ENCODE measurements at regions not wholly inside any gene's neighbourhood (a gene's known extent, or its start where the extent isn't known, plus 50 kb on each side); places are given as distances from the start of the nearest gene placed in this dataset.

DNA sequence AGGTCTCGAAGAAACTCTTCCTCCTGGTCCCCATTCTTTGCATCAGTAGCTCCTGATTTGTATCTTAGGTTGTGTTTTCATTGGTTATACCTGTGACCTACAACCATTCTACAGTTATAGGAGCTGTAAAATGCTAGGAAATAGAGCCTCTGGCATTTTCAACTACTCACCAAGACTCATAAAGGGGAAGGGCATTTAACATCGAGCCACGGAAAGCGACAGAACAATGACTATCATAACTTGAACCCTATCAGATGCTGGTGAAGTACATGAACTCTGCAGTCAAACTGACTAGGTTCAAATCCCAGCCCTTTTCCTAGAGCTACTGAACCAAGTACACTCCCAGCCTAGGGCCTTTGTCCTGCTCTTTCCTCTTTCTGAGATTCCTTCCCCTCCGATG lies 588.0 kb downstream of the SOX6 start:
- H3K27me3 ChIP-seq (ENCODE audit: insufficient read depth, low read length, poor library complexity, severe bottlenecking) = no peaks in the 10 kb centered on the region
- no peak overlapping the region for H3K4me2 ChIP-seq (ENCODE audit: low read depth, low read length, poor library complexity, severe bottlenecking)
- no peaks in the 10 kb centered on the region for H3K79me2 ChIP-seq (ENCODE audit: insufficient read depth, low read length)
- no peaks in the 10 kb centered on the region for H3K36me3 ChIP-seq (ENCODE audit: insufficient read depth, low read length)
- no peaks in the 10 kb centered on the region for H4K20me1 ChIP-seq (ENCODE audit: insufficient read depth, low read length, poor library complexity, severe bottlenecking)
- H3K4me3 ChIP-seq (ENCODE audit: low read length, poor library complexity, severe bottlenecking) = no peak overlapping the region
- no peaks in the 10 kb centered on the region for H3K4me1 ChIP-seq (ENCODE audit: insufficient read depth, low read length, poor library complexity, severe bottlenecking)
- H3K9me3 ChIP-seq (ENCODE audit: insufficient read depth, low read depth, low read length) = no peaks in the 10 kb centered on the region
- H3K9me2 ChIP-seq (replicated peaks; ENCODE audit: low read depth, low read length) = no peaks in the 10 kb centered on the region
- TF ChIP-seq EZH2phosphoT487 (IDR thresholded peaks at IDR 0.05; ENCODE audit: borderline replicate concordance) = no peak
- no peak for TF ChIP-seq CTCF (conservative IDR thresholded peaks at IDR 0.05; ENCODE audit: low read length)
- H3K9ac ChIP-seq (ENCODE audit: low read depth, low read length, poor library complexity, severe bottlenecking) = no peak overlapping the region
- no peak overlapping the region for H2AFZ ChIP-seq (ENCODE audit: low read length)
- H3F3A ChIP-seq (ENCODE audit: low read depth) = no peaks in the 10 kb centered on the region

- Histone ChIP-seq H3K9ac (ENCODE audit: low read depth, low read length, poor library complexity, severe bottlenecking) (no peak overlapping the region), H3F3A (ENCODE audit: low read depth) (no peaks in the 10 kb centered on the region), H2AFZ (ENCODE audit: low read length) (no peak overlapping the region), H3K4me2 (ENCODE audit: low read depth, low read length, poor library complexity, severe bottlenecking) (no peak overlapping the region), H3K9me2 (replicated peaks; ENCODE audit: low read depth, low read length) (no peaks in the 10 kb centered on the region), H4K20me1 (ENCODE audit: insufficient read depth, low read length, poor library complexity, severe bottlenecking) (no peaks in the 10 kb centered on the region), H3K79me2 (ENCODE audit: insufficient read depth, low read length) (no peaks in the 10 kb centered on the region), H3K4me3 (ENCODE audit: low read length, poor library complexity, severe bottlenecking) (no peak overlapping the region), H3K36me3 (ENCODE audit: insufficient read depth, low read length) (no peaks in the 10 kb centered on the region), H3K9me3 (ENCODE audit: insufficient read depth, low read depth, low read length) (no peaks in the 10 kb centered on the region), H3K27me3 (ENCODE audit: insufficient read depth, low read length, poor library complexity, severe bottlenecking) (no peaks in the 10 kb centered on the region), H3K4me1 (ENCODE audit: insufficient read depth, low read length, poor library complexity, severe bottlenecking) (no peaks in the 10 kb centered on the region)
- TF ChIP-seq CTCF (conservative IDR thresholded peaks at IDR 0.05; ENCODE audit: low read length) = no peak
- TF ChIP-seq EZH2phosphoT487 (IDR thresholded peaks at IDR 0.05; ENCODE audit: borderline replicate concordance) = no peak
Observed at GRCh38 chr11:15769203-15769602, 587.1 kb downstream of the SOX6 start.

DNA sequence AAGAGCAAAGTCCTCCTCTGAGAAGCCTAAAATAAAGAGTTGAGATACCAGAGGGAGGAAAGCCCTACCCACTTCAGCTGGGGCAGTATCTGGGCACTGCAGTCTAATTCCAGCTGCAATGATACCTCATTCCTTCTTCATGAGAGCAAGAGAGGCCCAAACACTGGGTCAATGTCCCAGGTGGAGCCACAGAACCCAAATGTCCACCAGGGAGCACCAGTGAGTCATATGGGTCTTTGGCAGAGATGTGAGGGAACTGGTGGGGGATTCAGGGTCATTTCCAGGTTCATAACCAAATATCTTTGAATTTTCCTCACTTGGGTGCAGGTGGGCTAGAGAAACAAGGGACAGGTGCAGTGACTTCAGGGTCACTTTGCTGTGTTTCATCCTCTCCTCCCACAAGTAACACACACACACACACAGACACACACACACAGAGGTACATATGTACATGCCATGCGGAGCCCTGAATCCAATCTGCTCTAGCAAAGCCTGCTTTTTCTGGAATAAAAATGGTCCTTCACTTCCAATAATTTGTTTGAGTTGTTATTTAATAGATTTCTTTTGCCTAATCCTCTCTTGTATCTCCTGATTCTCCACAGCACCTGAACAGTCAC lies 585.4 kb downstream of the SOX6 start:
- no peaks in the 10 kb centered on the region for H4K20me1 ChIP-seq (ENCODE audit: insufficient read depth, low read length, poor library complexity, severe bottlenecking)
- no peak overlapping the region for H3K9ac ChIP-seq (ENCODE audit: low read depth, low read length, poor library complexity, severe bottlenecking)
- no peaks in the 10 kb centered on the region for H3K79me2 ChIP-seq (ENCODE audit: insufficient read depth, low read length)
- no peaks in the 10 kb centered on the region for H3K27me3 ChIP-seq (ENCODE audit: insufficient read depth, low read length, poor library complexity, severe bottlenecking)
- TF ChIP-seq CTCF (conservative IDR thresholded peaks at IDR 0.05; ENCODE audit: low read length) (peak; percentile 80), EZH2phosphoT487 (IDR thresholded peaks at IDR 0.05; ENCODE audit: borderline replicate concordance) (no peak)
- no peak overlapping the region for H3K4me2 ChIP-seq (ENCODE audit: low read depth, low read length, poor library complexity, severe bottlenecking)
- H3K9me2 ChIP-seq (replicated peaks; ENCODE audit: low read depth, low read length) = no peaks in the 10 kb centered on the region
- no peak overlapping the region for H2AFZ ChIP-seq (ENCODE audit: low read length)
- no peaks in the 10 kb centered on the region for H3K36me3 ChIP-seq (ENCODE audit: insufficient read depth, low read length)
- no peaks in the 10 kb centered on the region for H3K4me1 ChIP-seq (ENCODE audit: insufficient read depth, low read length, poor library complexity, severe bottlenecking)
- no peak overlapping the region for H3K4me3 ChIP-seq (ENCODE audit: low read length, poor library complexity, severe bottlenecking)
- H3K9me3 ChIP-seq (ENCODE audit: insufficient read depth, low read depth, low read length) = no peaks in the 10 kb centered on the region
- no peaks in the 10 kb centered on the region for H3F3A ChIP-seq (ENCODE audit: low read depth)
